Transverse colon (tissue), 4 donors: ENCODE measurements at regions not wholly inside any gene's neighbourhood (a gene's known extent, or its start where the extent isn't known, plus 50 kb on each side); places are given as distances from the start of the nearest gene placed in this dataset.

Source experiments
- DNase-seq: peaks from one replicate; pipeline ENCODE4 v3.0.0-alpha.2; 2019
- H3K27ac ChIP-seq, 4 donors: fragments of 200-600 bp; sonication (generic); 2 replicates each; pipeline ENCODE4 v1.5.1; 2016 to 2018; ENCODE audit warnings: inconsistent platforms in 4 of 4
- H3K27me3 ChIP-seq: fragments of 200-600 bp; sonication (generic); 2 replicates; pipeline ENCODE4 v1.5.1; 2017; ENCODE audit warnings: inconsistent platforms
- H3K36me3 ChIP-seq, 4 donors: fragments of 200-600 bp; sonication (generic); 2 replicates each; pipeline ENCODE4 v1.5.1; 2017 to 2019; ENCODE audit warnings: inconsistent platforms in 4 of 4
- H3K4me1 ChIP-seq, 4 donors: fragments of 200-600 bp; sonication (generic); 2 replicates each; pipeline ENCODE4 v1.5.1; 2017 to 2020; ENCODE audit warnings: inconsistent platforms in 4 of 4
- H3K4me3 ChIP-seq, 4 donors: fragments of 200-600 bp; sonication (generic); 1 replicate in 1 of 4; 2 replicates in 3 of 4; pipeline versions ENCODE4 v1.5.1 to v1.6.1; 2017 to 2019; ENCODE audit warnings: inconsistent platforms in 4 of 4
- H3K9me3 ChIP-seq, 2 donors: fragments of 200-600 bp; sonication (generic); 2 replicates each; pipeline ENCODE4 v1.5.1; 2017 to 2019; ENCODE audit warnings: inconsistent platforms in 2 of 2
- CTCF ChIP-seq, 5 experiments: fragments of 200-600 bp in 3 of 5; fragments of 450-650 bp in 2 of 5; sonication (generic) in 3 of 5; IDR thresholded peaks; 1 replicate in 2 of 5; 2 replicates in 3 of 5; pipeline ENCODE4 v1.5.1; 2016 to 2017; ENCODE audit warnings: antibody characterized with exemption in 5 of 5, inconsistent platforms in 3 of 5, mild to moderate bottlenecking in 2 of 5, moderate library complexity in 1 of 5
- EP300 ChIP-seq: sonication (generic); formaldehyde crosslinking; IDR thresholded peaks from one replicate; pipeline ENCODE4 v1.6.1; 2017; ENCODE audit warnings: antibody characterized with exemption, low read depth
- POLR2A ChIP-seq: fragments of 450-650 bp; IDR thresholded peaks from one replicate; pipeline ENCODE4 v1.6.1; 2016; ENCODE audit warnings: antibody characterized with exemption, mild to moderate bottlenecking, moderate library complexity
- POLR2AphosphoS5 ChIP-seq, 3 donors: sonication (generic); formaldehyde crosslinking; IDR thresholded peaks; one replicate each; pipeline ENCODE4 v1.6.1; 2016; ENCODE audit warnings: antibody characterized with exemption in 3 of 3
- WGBS, 2 donors: methylation state at CpG; one replicate each; pipeline ENCODE4 v1.1.5; 2018; ENCODE audit warnings: low coverage in 1 of 2; 5-methylcytosine and 5-hydroxymethylcytosine counted together
- in situ Hi-C, 4 donors: fragments of 200-750 bp; cut with MboI; loops; one replicate each; pipeline versions ENCODE4 v1.15.0 to v1.15.1; 2017; ENCODE audit warnings: low sequenced_read_pairs in 3 of 4, low pct_ligation_motif_present in 1 of 4, low pct_unique_long_range_greater_than_20kb in 1 of 4
- intact Hi-C: fragments of 100-400 bp; cut with DNase I; formaldehyde crosslinking; loops from one replicate; pipeline ENCODE4 v1.15.1; 2023; ENCODE audit warnings: low total_unique reads
- small RNA-seq, 4 donors: library from RNA; depleted of rRNA; stranded (forward); fragments of <200 nt; gene quantifications; one replicate each; pipeline ENCODE3, GENCODE V24; 2016

GRCh38 chr1:232105561-232105960, 479.0 kb downstream of the DISC1 start:
- Histone ChIP-seq H3K27ac (no peak overlapping the region), H3K36me3 (no peaks in the 10 kb centered on the region), H3K27me3 (no peaks in the 10 kb centered on the region), H3K9me3 (no peaks in the 10 kb centered on the region), H3K4me3 (no peak overlapping the region), H3K4me1 (no peaks in the 10 kb centered on the region)
- TF ChIP-seq EP300 (no peak), POLR2AphosphoS5 (IDR thresholded peaks at IDR 0.05) (no peak)
- in situ Hi-C loops: no loop called here
- DNase-seq: no peak
- 73 to 83% methylated on average over 3 to 7 of the region's 7 CpGs for WGBS, 2 donors
- intact Hi-C loops: no loop called here

DNA sequence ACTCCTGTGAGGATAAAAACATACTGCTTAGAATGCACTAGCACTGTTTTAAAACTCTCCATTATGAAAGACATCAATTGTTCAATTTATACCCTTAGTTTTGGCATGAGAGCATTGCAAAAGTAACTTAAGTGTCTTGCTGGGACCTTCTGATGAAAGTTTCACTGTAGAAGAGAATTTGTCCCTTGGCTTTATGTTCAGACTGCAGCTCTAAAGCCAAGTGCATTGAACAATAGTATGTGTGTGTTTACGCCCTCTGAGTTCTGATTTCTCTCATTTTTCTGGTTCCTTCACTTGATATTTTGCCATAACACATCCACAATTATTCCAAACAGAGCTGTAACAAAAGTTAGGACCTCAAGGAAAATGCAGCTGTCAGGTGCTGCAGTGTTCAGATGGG, 474.6 kb downstream of the DISC1 start:
- no peaks in the 10 kb centered on the region for H3K4me1 ChIP-seq
- TF ChIP-seq POLR2AphosphoS5 (IDR thresholded peaks at IDR 0.05) (no peak), POLR2A (no peak), EP300 (no peak), CTCF (IDR thresholded peaks at IDR 0.05) (no peak)
- no peaks in the 10 kb centered on the region for H3K36me3 ChIP-seq
- no peak for DNase-seq
- intact Hi-C loops: no loop called here
- 90% methylated on average over 1 of the region's 1 CpG for WGBS, 2 donors
- no peaks in the 10 kb centered on the region for H3K27me3 ChIP-seq
- in situ Hi-C loops: no loop called here
- H3K27ac ChIP-seq: no peak overlapping the region
- H3K9me3 ChIP-seq: no peaks in the 10 kb centered on the region
- no peak overlapping the region for H3K4me3 ChIP-seq

- no peak for TF ChIP-seq POLR2A
- no peak for TF ChIP-seq CTCF (IDR thresholded peaks at IDR 0.05)
- no peak for TF ChIP-seq POLR2AphosphoS5 (IDR thresholded peaks at IDR 0.05)
- no peak for TF ChIP-seq EP300
- no peak for DNase-seq
- 88 to 100% methylated on average over 2 to 3 of the region's 3 CpGs for WGBS, 2 donors
- no peak overlapping the region for H3K4me3 ChIP-seq
- H3K36me3 ChIP-seq: no peaks in the 10 kb centered on the region
- H3K4me1 ChIP-seq: no peaks in the 10 kb centered on the region
- H3K27me3 ChIP-seq: no peaks in the 10 kb centered on the region
- in situ Hi-C loops: no loop called here
- no peaks in the 10 kb centered on the region for H3K9me3 ChIP-seq
- intact Hi-C loops: no loop called here
- no peak overlapping the region for H3K27ac ChIP-seq
Measured at GRCh38 chr1:232096751-232097150, 470.2 kb downstream of the DISC1 start.

Small RNA genes in the stretch of these regions (small RNA-seq; reads per million reads assigned to genes)
- 0 reads per million in 4 donors for gene BX323014.1
- 0 reads per million in 4 donors for gene RN7SL299P
